Activated CD8-positive, alpha-beta memory T cell treated with anti-CD3 and anti-CD28 coated beads, Interleukin-2, amount 50 U/mL, for 1 hour (primary cell): ENCODE measurements at regions not wholly inside any gene's neighbourhood (a gene's known extent, or its start where the extent isn't known, plus 50 kb on each side); places are given as distances from the start of the nearest gene placed in this dataset.

Source experiments
- DNase-seq: peaks from one replicate; pipeline ENCODE4 v3.0.0-alpha.2; 2020; ENCODE audit errors: extremely low read depth

DNA sequence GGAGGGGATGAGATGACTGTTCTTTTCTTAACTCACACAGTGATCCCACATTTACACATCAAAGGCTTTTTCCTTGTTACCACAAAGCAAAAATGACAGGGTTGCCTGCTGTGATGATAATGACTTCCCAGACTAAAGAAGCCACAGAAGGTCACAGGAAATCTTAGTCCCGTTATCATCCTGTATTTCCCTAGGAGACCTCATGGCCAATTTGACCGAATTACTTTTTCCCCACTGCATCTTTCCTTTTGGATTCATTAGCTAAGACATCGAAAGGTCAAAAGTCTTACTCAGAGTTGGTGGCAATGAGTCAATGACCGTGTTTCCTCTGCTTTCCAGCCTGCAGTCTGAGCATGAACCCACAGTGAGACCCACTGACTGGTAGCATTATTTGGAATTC lies 130.1 kb upstream of the INHBA start:
- DNase-seq: no peak

DNA sequence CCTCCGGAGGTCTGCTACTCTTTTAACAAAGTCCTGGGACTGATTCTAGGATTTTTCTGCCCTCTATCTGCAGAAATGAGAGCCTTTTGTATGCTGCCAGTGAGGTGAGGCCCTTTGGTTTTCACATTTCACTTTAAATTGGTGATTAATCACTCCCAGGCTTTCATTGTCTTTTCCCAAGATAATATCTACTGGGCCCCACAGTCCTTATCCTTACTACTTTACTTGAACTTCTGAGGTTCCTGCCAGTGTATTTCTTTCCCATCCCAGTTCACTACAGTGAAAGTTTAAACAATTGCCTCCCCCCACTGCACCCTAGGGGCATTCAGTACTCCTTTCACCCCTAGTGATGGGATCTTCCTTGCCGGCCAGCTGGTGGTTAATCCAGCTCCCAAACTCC lies 127.4 kb upstream of the INHBA start:
- DNase-seq: no peak

DNA sequence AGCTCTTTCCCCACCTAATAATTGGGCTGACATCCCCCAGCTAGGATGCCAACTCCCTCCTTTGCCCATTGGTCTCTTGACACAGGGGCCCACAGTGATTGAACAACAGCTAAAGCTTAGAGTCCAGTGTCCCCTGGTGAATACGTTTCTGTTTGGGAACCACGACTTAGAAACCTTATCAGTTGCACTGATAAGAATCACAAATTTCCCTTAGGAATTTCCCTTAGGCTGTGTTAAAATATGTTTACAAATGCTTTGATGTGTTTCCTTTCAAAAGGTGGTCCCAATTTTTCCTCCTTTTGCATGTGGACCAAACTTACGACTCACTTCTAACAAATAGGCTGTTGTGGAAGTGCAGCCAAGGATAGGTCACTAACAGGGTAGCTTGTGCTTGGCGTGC lies 126.0 kb upstream of the INHBA start:
- DNase-seq: no peak

DNA sequence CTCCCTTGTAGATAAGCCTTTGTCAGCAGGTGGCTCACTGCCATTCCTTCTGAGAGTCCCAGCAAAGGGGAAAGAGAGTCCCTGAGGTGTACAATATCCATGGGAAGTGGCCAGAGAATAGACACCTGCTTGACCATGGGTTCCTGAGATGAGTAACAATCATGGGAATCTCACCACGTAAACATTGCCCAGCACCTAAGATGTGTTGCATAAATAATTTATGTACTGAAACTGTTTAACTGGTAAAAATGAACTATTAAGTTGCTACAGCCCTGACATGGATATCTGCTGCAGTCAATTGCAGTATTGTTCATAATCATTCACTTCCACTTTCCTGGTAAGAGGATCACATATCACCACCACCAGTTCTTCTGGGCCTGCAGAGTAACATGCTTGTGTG lies 123.8 kb upstream of the INHBA start:
- DNase-seq: no peak

DNA sequence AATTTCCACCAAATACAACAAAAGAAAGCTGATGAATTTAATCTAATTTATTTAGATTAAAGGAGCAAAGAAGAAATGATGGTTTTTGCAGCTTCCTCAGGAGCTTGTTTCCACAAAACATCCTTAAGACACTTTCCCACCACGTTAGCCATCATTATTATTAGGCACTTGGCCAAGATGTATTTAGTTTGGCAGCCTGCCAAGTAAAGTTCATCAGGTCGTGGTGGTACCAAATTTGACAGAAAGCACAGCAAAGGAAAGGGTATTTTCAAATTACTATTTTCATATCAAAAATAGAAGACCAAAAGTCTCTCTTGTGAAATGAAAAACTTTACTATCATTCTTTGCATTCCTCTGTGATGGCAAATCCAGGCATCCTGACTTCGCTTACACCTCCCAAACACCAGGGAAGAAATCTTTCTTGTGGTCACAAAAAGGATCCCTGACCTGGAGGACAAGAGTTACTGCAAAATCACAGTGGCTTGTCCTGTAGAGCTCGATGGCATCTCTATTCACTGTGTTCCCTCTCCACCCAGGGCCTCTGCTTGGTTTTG lies 123.1 kb upstream of the INHBA start:
- DNase-seq: no peak

DNA sequence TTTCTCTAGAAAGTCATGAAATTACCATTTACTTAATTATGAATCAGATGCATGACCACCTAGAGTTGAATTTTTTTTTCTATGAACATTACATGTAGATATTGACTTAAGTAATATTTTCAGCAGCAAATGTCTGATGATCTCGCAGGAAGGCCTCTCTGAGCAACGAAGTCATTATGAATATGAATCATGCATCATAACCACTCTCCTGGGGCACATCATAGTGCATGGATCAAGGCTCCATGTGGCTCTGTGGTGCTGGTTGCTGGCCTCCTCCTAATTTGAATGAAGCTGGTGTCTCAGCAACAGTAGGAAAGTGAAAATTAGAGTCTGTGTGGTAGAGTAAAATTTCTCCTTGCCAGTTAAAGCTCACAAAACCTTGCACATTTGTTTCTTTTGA lies 121.4 kb upstream of the INHBA start:
- DNase-seq: no peak

DNA sequence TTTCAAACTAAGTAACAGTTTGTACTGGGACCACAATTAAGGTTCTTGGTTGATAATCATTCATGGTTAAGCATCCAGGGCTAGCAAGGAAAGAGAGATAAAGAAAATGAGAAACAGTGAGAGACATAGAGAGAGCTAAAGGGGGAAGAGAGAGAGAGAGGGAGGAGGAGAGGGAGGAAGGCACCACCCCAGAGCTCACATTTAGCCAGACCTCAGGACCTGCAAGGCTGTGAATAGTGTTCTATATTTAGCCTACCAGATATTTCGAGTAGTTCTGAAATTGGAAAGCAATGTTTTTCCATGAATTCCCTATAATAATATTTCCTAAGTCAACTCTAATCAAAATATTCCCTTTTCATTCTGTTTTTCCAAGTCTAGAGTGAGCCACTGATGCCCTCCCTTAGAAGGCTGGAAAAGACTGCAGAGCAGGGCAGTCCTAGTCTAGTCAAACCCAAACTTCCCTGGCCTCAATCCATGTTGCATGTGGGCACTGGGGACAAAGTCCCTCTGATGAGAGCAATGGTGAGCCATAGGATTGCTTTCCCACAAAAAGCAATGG lies 119.4 kb upstream of the INHBA start:
- no peak for DNase-seq

DNA sequence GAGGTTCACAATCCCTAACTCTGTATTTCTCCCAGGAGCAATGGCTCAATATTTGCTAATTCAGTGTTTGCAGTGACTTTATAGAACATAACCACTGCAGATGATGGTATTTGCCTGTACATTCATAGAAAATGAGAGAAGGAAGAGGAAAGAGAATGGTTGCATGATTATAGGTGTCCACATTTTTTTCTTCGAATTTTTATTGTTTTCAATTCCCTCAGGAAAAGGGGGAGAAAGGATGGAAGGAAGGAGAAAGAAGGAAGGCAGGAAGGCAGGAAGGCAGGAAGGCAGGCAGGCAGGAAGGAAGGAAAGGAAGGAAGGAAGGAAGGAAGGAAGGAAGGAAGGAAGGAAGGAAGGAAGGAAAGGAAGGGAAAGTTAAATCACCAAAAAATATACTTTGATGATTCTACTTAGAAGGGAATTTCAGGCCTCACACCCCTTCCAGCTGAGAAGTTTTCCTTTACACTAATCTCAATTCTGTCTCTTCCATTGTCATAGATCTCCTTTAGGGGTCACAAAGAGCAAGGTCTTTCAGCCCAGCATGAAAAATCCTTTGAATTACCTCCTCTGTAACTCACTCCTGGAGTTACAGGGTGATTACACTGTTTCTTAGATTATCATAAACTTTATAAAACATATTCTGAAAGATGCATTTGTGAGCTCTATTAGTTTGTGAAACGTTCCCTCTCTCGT lies 118.8 kb upstream of the INHBA start:
- no peak for DNase-seq

DNA sequence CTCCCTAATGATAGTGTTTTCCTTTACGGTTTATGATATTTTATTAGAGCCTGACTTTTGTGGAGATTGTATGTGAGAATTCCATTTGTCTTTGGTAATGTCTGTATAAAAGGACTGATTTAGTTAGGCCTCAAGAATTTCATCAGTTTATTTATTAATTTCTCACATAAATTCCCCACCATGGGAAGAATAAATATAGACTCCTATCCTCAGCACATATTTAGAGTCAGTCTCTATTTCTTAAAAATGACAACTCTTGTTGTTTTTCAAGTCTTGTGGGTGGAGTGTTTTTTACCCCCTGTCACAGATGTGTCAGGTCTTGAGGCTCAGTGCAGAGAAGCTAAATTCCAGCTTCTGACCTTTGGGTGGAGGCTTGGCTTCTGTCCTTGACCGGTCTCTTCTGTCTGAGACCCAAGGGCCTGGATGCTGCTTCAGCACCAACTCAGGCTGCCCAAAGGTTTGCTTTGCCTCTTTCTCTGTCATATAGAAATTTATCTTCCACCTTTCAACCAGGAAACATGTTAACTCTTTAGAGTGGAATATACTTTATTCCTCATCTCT lies 117.3 kb upstream of the INHBA start:
- no peak for DNase-seq

DNA sequence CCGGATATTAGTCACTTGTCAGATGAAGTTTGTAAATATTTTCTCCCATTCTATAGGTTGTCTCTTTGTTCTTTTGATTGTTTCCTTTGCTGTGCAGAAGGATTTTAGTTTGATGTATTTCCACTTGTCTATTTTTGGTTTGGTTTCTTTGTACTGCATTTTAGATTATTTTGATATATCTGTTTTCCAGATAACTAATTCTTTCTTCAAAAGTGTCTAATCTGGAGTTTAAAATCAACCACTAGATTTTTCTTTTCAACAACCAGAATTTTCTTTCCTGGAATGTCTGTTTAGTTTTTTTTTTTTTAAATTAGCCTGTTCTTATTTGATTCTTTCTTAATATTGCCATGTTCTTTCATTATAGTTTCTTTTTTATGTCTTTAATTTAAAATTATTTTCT lies 116.8 kb upstream of the INHBA start:
- no peak for DNase-seq

DNA sequence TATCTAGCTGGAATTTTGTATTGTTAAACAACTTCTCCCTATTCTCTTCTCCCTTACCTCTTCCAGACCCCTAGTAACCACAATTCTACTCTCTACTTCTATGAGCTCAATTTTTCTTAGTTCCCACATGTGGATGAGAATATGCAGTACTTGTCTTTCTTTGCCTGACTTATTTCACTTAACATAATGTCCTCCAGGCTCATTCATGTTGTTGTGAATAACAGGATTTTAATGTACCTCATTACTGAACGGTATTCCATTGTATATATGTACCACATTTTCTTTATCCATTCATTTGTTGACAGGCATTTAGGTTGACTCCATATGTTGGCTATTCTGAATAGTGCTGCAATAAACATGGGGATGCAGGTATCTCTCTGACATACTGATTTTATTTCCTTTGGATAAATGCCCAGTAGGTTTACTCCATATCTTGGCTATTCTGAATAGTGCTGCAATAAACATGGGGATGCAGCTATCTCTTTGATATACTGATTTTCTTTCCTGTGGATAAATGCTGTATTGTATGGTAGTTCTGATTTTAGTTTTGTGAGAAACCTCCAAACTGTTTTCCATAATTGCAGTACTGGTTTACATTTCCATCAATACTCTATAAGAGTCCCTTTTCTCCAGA lies 116.0 kb upstream of the INHBA start:
- DNase-seq: no peak

DNA sequence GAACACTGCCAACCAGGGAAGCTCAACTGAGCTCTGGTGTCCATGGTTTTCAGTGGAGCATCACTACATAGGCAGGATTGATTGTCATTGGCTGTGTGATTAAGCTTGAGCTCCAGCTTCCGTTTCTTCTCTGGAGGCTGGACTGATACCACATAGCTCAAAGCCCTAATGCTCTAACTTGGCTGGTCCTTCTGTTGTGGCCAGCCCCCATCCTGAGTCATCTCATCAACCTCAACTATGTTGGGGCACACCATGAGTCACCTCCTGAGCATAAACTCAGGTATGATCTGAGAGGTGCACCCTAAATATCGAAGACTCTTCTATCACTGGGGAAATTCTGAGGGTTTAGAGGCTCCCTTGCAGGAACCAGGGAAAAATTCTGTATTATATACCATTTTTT lies 114.5 kb upstream of the INHBA start:
- DNase-seq: no peak

DNA sequence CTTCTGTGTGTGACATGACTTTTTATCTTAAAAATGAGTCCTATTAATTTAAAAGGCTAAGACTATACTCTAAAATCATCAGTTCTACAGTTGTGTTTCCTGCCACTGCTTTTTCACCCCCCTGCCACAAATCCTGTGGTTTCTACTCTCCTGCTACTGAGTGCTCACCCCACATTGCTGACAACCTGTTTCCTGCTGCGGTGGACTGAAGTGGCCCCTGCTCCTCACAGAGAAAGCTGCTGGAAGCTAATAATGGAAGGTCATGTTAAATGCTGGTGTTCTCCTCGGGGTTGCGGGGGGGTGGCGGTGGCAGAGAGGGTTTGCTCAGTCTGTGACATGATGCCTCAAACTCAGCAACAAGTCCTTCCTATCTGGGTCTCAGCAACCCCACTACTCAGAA lies 113.2 kb upstream of the INHBA start:
- no peak for DNase-seq

DNA sequence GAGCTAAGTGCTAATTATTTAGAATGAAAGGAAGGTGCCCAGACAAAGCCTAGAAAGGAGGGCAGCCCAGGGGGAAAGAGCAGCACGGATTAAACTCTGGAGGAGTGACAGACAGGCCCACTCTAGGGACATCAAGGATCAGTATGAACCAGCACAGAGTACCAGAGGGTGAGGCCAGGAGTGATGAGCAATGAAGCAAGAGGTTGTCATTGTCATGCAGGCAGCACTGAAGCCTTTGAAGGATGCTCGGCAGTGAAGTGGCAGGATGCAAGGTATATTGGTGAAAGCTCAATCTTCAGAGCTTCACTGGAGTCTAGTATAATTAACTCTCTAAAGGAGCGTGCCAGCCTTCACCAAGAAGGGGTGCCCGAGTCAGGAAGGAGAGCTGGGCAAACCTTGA lies 112.0 kb upstream of the INHBA start:
- DNase-seq: no peak

DNA sequence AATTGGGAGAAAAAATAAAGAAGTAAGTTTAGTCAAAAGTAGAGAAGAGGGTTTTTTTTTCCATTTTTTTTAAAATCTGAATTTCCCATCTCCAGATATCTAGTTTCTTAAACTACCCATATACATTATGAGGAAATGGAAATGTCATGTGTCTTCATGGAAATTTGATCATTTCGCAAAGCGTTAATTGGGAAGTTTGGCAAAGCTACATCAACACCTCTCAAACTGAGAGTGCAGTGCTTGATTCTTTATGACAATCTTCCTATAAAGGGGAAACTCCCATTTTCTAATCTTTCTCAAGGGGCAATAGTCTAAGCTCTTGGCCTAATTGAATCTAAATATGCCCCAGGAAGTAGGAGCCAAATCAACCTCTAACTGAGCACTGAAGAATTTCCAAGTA lies 110.4 kb upstream of the INHBA start:
- no peak for DNase-seq

DNA sequence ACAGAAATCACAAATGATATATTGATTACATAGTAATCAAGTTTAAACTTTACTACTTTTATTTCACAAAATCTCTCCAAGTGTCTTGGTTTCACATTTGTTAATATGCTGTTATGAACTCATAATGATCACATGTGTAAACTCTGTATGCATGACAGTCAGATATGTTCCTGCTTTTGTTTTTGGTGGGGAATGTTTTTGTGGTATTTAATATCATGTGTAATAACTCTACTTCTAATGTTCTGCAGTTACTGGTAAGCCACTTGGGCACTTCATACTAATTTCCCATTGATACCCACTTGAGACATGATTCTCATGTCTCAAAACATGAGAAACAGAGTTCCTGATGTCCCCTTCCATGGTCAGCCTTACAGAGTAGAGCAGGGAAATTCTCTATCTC lies 109.1 kb upstream of the INHBA start:
- no peak for DNase-seq

DNA sequence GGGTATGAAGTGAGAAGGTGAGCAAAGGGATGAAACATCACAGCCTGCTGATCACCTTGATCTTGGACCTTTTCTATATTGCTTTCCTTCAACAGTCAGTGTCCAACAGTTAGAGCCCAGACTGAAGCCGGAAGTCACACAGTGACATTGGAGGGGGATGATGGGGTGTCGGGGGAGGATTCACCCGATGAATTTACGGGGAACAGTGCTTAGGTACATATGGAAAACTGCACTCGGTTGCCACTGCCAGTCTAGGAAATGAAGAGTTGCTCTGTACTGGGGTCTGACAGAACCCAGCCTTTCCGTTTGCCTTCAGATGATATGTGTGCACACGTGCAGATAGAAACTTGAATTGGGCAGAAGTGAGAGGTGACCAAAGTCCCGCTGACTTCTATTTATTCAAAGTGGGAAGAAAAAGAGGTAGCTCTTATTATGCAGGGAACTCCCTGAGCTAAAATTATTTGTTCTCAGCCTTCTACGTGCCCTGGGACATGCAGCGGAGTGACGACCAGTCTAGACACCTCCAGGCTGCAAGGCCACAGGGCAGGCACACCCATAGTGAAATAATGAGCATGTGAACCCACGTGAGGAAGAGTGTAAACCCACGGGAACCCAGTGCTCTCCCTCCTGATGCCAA lies 107.2 kb upstream of the INHBA start:
- no peak for DNase-seq

DNA sequence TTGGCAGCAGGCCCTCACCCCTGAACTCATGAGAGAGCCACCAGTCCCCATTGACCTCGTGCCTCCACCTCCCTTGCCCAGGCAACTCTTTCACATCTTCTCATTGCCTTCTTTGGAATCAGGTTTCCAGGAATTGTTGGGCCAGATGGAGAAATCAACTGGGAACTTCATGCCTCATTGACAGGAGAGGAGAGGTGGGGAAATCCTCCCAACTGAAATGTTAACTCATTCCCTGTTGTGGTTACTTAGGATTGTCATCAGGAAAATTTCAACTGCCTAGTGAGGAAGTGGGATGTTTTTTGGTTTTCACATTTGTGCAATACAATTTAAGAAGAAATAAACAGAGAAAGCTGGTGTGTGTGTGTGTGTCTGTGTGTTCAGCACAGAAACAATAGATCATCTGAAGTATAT lies 106.6 kb upstream of the INHBA start:
- DNase-seq: no peak

DNA sequence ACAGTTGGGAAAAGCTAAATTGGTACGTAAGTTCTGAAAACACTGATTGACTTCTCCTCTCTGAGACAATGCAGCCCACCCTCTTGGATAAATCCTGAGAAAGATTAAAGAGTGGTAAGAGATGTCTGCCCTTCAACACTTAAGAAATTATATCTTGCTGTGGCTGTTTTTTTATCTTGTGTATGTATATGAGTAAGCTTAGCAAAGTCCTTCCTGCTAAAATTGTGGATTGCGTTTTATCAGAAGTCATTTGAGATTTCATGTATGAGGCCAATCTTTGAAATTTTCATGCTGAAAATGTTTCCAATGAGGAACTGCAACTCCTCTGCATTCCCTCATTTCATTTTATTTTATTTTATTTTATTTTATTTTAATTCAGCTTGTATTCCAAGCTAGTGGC lies 106.2 kb upstream of the INHBA start:
- no peak for DNase-seq

DNA sequence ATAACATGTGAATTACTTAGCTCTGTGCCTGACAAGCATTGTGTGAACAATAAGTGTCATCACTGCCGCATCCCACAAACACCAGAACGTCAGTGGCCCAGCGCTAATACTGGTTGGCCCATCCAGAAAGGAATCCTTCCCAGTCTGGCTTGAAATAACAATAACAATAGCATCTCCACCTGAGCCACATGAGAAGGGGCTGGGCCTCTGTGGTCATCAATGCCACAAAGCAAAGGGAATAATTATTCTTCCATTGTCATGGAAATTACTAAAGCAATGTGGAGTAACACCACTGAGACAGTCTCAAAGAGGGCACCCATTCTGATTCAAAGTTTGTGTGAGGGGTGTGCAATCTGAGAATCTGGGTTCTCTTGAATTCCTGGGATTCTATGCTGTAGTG lies 105.7 kb upstream of the INHBA start:
- no peak for DNase-seq

DNA sequence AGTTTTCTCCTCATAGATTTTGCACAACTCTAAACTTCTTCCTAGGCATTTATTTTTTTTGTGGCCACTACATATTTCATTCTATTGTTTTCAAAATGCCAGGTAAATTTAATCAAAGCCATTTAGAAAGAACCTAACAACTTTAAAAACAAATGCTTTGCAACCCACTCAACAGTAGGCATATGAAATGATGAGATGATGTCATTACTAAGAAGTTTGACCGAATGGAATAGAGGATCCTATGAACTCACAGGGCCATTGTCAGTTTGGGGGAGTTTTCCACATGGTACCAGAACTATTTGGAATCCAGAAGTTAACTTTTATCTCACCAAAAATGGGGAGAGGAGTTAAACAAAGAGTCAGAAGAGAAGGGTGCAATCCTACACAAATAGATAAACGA lies 100.7 kb upstream of the INHBA start:
- DNase-seq: no peak

DNA sequence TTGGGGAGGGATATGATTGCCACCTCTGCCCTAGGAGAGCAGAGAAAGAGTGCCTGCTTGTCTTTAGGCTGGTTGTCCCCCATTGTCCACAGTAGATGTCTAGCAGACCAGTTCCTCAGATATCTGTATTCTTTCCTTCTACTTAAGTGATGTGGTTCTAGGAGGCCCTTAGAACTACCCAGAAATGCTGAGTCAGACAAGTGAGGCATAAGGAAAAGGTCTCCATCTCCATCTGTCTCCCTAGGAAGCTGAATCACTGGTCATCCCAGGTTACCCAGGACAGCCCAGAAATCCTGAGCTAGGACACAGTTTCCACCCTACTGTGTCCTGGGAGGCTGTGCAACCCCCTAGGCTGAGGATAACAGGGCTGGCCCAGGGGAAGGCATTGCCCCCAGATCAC lies 93.4 kb upstream of the INHBA start:
- no peak for DNase-seq
